Keratinocyte (primary cell): ENCODE measurements at regions not wholly inside any gene's neighbourhood (a gene's known extent, or its start where the extent isn't known, plus 50 kb on each side); places are given as distances from the start of the nearest gene placed in this dataset.

Experiments used
- DNase-seq: peaks from one replicate; pipeline ENCODE4 v3.0.0-alpha.2; 2011; ENCODE audit warnings: low read depth, missing footprints, low spot score
- FAIRE-seq: peaks from 2 replicates; lab custom pipeline; 2011; peaks lifted over from hg19 to GRCh38; lab: Jason Lieb, UNC
- H2AFZ ChIP-seq: 2 replicates; pipeline ENCODE4 v1.6.0; 2012; ENCODE audit warnings: low read length, control low read depth, inconsistent platforms; ENCODE audit not compliant: control insufficient read depth
- H3K27ac ChIP-seq: 2 replicates; pipeline ENCODE4 v1.5.1; 2011; ENCODE audit warnings: low read length; ENCODE audit not compliant: control insufficient read depth, insufficient read depth
- H3K27me3 ChIP-seq: 3 replicates; pipeline ENCODE4 v1.6.0; 2011; ENCODE audit warnings: low read length; ENCODE audit not compliant: control insufficient read depth, insufficient read depth; ENCODE audit errors: extremely low read depth
- H3K36me3 ChIP-seq, 2 experiments: 2 replicates in 1 of 2; 3 replicates in 1 of 2; pipeline ENCODE4 v1.5.1; 2011; ENCODE audit warnings: low read length in 2 of 2, mild to moderate bottlenecking in 1 of 2; ENCODE audit not compliant: control insufficient read depth in 2 of 2, insufficient read depth in 2 of 2; ENCODE audit errors: extremely low read depth in 1 of 2
- H3K4me1 ChIP-seq: 3 replicates; pipeline ENCODE4 v1.5.1; 2011; ENCODE audit warnings: low read length; ENCODE audit not compliant: control insufficient read depth, insufficient read depth; ENCODE audit errors: extremely low read depth
- H3K4me2 ChIP-seq: 3 replicates; pipeline ENCODE4 v1.6.0; 2011; ENCODE audit warnings: low read depth, low read length; ENCODE audit not compliant: control insufficient read depth, insufficient read depth; ENCODE audit errors: extremely low read depth
- H3K4me3 ChIP-seq, 3 experiments: fragments of 200-600 bp in 1 of 3; sonication (generic) in 1 of 3; 2 replicates in 2 of 3; 3 replicates in 1 of 3; pipeline ENCODE4 v1.5.1; 2011 to 2016; ENCODE audit warnings: low read length in 3 of 3, mild to moderate bottlenecking in 3 of 3, control low read depth in 2 of 3, inconsistent platforms in 1 of 3, low read depth in 1 of 3, mixed read lengths in 1 of 3, mixed run types in 1 of 3, moderate library complexity in 1 of 3; ENCODE audit not compliant: control insufficient read depth in 2 of 3, insufficient read depth in 2 of 3; ENCODE audit errors: extremely low read depth in 1 of 3
- H3K79me2 ChIP-seq: 2 replicates; pipeline ENCODE4 v1.6.0; 2012; ENCODE audit warnings: low read length; ENCODE audit not compliant: control insufficient read depth, insufficient read depth
- H3K9ac ChIP-seq: 3 replicates; pipeline ENCODE4 v1.6.0; 2011; ENCODE audit warnings: low read length; ENCODE audit not compliant: control insufficient read depth, insufficient read depth; ENCODE audit errors: extremely low read depth
- H3K9me1 ChIP-seq: 3 replicates; pipeline ENCODE4 v1.6.0; 2011; ENCODE audit warnings: low read length; ENCODE audit not compliant: control insufficient read depth, insufficient read depth; ENCODE audit errors: extremely low read depth
- H3K9me3 ChIP-seq: 2 replicates; pipeline ENCODE4 v1.5.1; 2012; ENCODE audit warnings: low read depth, low read length; ENCODE audit not compliant: control insufficient read depth
- H4K20me1 ChIP-seq: 3 replicates; pipeline ENCODE4 v1.6.0; 2011; ENCODE audit warnings: low read length; ENCODE audit not compliant: control insufficient read depth, insufficient read depth; ENCODE audit errors: extremely low read depth
- EZH2 ChIP-seq: IDR thresholded peaks from one replicate; pipeline ENCODE4 v1.6.1; 2012; ENCODE audit warnings: inconsistent platforms, mild to moderate bottlenecking, low read length, moderate library complexity
- dilution Hi-C: fragments of 300-500 bp; cut with MboI; formaldehyde crosslinking; loops from one replicate; pipeline ENCODE4 v1.7.0; 2020; ENCODE audit warnings: low sequenced_read_pairs; ENCODE audit not compliant: extremely low pct_ligation_motif_present
- TF ChIP-seq, protein P1 (sequence below), 3 experiments: IDR thresholded peaks in 1 of 3; conservative IDR thresholded peaks in 1 of 3; optimal IDR thresholded peaks in 1 of 3; 2 replicates in 2 of 3; 3 replicates in 1 of 3; pipeline versions ENCODE3 to v1.5.1; 2011; ENCODE audit warnings: low read length in 3 of 3, mild to moderate bottlenecking in 3 of 3, moderate library complexity in 2 of 3, control low read depth in 1 of 3, inconsistent platforms in 1 of 3; ENCODE audit not compliant: insufficient read depth in 2 of 3; ENCODE audit errors: extremely low read depth in 1 of 3

DNA sequence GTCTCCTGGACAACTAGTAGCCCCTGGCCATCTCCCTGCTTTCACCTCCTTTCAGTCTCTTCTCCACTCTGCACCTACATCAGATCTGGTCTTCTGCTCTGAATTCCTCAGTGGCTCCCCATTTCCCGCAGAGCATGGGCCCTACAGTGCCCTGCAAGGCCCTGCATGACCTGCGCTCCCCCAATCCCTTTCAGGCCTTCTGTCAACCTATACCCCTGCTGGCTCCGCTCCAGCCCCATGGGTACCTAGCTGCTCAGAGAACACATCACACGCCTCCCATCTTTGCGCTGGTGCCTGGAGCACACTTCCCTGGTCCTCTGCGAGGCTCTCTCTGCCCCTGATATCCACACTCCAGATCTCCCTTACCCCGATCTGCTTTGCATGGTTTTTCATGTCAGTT, 145.2 kb downstream of the KATNIP start:
- dilution Hi-C loops, result no loop called here
- Histone ChIP-seq H4K20me1 (no peaks in the 10 kb centered on the region), H3K4me3 (no peak overlapping the region), H3K9me1 (no peaks in the 10 kb centered on the region), H2AFZ (no peak overlapping the region), H3K4me2 (no peak overlapping the region), H3K79me2 (no peaks in the 10 kb centered on the region), H3K9me3 (no peaks in the 10 kb centered on the region), H3K4me1 (no peaks in the 10 kb centered on the region), H3K36me3 (peaks cover 4 to 8% of the 10 kb centered on the region in 2 experiments), H3K27ac (no peak overlapping the region), H3K9ac (no peak overlapping the region), H3K27me3 (no peaks in the 10 kb centered on the region)
- no peak for DNase-seq
- no peak for TF ChIP-seq EZH2
- TF ChIP-seq, protein P1, sequence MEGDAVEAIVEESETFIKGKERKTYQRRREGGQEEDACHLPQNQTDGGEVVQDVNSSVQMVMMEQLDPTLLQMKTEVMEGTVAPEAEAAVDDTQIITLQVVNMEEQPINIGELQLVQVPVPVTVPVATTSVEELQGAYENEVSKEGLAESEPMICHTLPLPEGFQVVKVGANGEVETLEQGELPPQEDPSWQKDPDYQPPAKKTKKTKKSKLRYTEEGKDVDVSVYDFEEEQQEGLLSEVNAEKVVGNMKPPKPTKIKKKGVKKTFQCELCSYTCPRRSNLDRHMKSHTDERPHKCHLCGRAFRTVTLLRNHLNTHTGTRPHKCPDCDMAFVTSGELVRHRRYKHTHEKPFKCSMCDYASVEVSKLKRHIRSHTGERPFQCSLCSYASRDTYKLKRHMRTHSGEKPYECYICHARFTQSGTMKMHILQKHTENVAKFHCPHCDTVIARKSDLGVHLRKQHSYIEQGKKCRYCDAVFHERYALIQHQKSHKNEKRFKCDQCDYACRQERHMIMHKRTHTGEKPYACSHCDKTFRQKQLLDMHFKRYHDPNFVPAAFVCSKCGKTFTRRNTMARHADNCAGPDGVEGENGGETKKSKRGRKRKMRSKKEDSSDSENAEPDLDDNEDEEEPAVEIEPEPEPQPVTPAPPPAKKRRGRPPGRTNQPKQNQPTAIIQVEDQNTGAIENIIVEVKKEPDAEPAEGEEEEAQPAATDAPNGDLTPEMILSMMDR (optimal IDR thresholded peaks at IDR 0.05 in 1 of 3, IDR thresholded peaks at IDR 0.05 in 1 of 3, conservative IDR thresholded peaks at IDR 0.05 in 1 of 3; ENCODE audit: extremely low read depth in 1 of 3, insufficient read depth in 2 of 3, low read length in 3 of 3), result no peak
- no peak for FAIRE-seq

DNA sequence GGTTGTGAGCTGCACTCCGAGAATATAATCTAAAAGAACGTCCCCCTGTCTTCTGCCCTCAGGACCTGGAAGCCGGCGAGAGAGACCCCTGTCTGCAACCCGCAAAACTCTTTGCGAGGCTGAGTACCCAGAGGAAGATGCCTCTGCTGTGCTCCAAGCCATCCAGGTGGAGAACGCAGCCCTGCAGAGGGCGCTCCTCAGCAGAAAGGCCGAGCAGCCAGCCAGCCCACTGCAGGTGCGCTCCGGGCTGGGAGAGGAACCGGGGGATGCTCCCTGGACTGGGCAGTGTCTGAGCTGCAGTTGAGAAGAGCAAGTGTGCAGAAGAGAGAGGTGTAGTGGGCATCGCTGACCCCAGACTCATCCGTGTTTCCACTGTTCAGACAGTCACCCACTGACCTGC, 148.3 kb downstream of the KATNIP start:
- no peak for FAIRE-seq
- Histone ChIP-seq H3K4me3 (no peak overlapping the region), H2AFZ (no peak overlapping the region), H3K79me2 (no peaks in the 10 kb centered on the region), H4K20me1 (no peaks in the 10 kb centered on the region), H3K9me3 (no peaks in the 10 kb centered on the region), H3K4me2 (no peak overlapping the region), H3K9me1 (no peaks in the 10 kb centered on the region), H3K36me3 (peaks cover 6 to 8% of the 10 kb centered on the region in 2 experiments), H3K27ac (no peak overlapping the region), H3K4me1 (no peaks in the 10 kb centered on the region), H3K27me3 (no peaks in the 10 kb centered on the region), H3K9ac (no peak overlapping the region)
- dilution Hi-C loops, result no loop called here
- DNase-seq, result no peak
- TF ChIP-seq, protein P1 (optimal IDR thresholded peaks at IDR 0.05 in 1 of 3, IDR thresholded peaks at IDR 0.05 in 1 of 3, conservative IDR thresholded peaks at IDR 0.05 in 1 of 3; ENCODE audit: extremely low read depth in 1 of 3, insufficient read depth in 2 of 3, low read length in 3 of 3), result peak in 2 of 3 experiments; percentile 29 to 57
- no peak for TF ChIP-seq EZH2
